ENCODE measurements at regions not wholly inside any gene's neighbourhood (a gene's known extent, or its start where the extent isn't known, plus 50 kb on each side); places are given as distances from the start of the nearest gene placed in this dataset.
"Not testable (repeated sequence)": the region's sequence is repeated elsewhere in the genome, so short reads cannot be mapped to it uniquely, and the experiment has no call there.

DNA sequence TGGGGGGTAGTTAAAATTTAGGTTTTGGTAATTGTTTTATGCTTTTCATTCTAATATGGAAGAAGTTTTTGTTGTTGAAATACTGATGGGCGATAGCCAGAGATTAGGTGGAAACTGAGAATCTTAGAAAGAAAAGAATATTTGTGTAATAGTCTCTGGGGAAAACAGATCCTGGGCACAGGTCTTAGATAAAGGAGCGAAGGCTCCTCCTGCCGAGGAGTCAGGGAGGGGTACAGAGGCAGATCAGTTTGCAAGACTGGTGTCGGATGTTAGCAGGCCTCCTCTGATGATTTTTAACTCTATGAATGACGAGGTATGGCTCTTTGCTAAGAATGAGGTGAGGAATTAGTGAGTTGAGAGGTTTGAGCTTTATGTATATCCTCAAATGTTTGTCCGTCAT is 339.7 kb downstream of the HGF start:
- no peak for DNase-seq

DNA sequence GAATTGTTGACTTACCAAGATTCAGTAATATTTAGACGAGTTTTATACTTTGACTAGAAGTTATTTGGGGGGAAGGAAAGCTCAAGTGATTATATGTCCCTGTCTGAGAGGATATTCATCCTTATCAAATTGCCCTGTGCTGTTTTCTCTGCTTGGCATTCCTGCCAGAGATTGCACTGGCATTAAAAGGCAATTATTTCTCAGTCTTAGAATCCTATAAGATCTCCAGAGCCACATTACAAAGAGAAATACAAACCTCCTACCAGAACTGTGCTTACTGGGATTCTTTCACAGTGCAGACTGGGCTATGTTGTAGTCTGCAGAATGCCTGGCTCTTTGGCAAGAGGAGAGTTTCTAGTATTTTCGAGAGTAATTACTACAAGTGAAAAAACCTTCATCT is 342.4 kb downstream of the HGF start:
- no peak for DNase-seq

GRCh38 chr7:81420526-81421226 is 349.2 kb downstream of the HGF start:
- no peak for DNase-seq

- DNase-seq, result no peak
Observed at GRCh38 chr7:81419731-81420130, 350.1 kb downstream of the HGF start.

GRCh38 chr7:81416659-81417058 is 353.2 kb downstream of the HGF start:
- DNase-seq, result no peak

DNA sequence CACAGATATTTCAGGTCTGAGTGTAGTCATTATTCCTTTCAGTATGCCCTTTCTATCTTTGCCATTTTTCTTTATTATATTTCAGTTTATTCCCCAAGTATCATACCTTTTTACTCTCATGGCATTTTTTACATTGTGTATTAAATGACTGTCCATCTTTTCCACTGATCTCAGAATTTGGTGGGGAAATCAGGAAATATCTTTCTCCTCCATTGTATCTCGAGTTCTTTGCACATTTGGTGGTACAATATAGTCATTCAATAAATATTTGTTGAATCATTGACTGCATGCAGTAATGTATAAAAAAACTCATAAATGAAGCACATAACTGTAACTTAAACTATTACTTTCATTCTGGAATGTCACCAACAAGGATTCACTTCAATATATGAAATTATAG is 354.7 kb downstream of the HGF start:
- no peak for DNase-seq

DNA sequence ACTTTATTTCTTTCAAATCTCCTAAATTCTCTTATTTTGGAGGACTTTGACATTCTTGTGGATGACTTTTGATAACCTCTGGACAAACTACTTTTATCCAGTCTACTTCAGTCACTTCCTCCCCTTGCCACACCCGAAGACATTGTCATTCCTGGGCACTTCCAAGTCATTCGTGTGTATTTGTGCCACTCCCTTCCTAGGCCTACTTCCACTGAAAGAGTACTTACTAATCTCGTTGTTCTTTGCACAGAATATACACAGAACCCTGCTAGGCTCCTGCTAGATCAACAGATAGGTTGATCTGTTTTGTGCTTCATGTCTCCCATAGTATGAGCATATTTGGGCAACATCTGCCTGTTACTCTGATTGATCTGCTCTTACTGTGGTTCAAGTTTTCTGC is 355.4 kb downstream of the HGF start:
- no peak for DNase-seq

DNA sequence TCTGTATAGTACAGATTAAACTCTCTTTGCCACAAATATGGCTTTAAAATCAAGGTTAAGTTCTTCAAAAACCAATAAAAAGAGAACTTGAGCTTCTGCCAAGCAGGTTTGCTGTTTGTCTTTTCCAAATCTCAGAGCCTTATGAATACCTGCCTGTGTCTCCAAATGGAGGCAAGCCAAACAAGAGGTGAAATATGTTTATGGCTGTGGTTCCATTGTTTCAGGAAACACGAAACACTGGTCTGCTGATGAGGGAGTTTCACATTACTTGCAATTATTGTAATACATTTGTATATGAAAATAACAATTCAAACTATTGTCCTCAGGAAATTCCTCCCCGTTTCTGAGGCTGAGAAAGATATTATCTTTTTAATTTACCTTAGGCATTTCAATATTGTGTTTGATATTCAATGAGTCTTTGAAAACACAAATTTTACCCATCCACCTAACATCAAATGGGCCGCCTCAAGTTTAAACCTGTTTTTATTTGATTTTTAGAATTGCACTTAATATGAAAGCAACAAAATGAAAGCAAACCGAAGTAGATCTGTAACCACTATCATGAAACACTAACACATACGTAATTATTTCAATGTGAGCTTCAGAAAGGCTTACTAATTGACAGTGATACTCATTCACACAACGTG is 359.3 kb downstream of the HGF start:
- DNase-seq, result no peak

DNA sequence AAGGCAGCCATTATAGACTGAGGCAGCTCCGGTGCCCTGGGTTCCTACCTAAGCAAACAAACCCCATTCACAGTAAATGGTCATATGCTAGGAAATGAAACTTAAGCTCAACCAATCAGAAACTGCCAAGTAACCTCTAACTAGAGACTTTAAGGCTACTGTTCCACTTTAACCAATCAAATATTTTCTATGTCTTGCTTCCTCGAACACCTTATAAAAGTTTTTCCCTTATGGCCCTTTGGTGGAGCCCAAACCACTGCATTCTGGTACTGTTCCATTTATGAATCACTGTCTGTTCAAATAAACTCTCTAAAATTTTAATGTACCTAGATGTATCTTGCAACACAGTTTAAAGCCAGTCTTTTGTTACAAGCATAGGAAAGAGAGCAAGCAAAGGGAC is 361.1 kb downstream of the HGF start:
- DNase-seq, result no peak

- DNase-seq, result no peak
Observed at GRCh38 chr7:81407094-81407493, 362.8 kb downstream of the HGF start.

DNA sequence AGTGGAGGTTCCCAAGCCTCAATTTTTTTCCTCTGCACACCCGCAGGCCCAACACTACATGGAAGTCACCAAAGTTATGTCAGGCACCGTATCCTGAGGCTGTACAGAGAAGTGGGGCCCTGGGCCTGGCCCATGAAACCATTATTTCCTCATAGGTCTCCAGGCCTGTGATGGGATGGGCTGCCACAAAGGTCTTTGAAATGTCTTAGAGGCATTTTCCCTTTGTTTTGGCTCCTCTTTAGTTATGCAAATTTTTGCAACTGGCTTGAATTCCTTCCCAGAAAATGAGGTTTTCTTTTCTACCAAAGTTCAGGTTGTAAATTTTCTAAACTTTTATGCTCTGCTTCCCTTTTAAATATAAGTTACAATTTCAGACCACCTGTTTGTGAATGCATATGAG is 365.2 kb downstream of the HGF start:
- no peak for DNase-seq

GRCh38 chr7:81402227-81402626 is 367.6 kb downstream of the HGF start:
- no peak for DNase-seq

GRCh38 chr7:81399471-81399870 is 370.4 kb downstream of the HGF start:
- DNase-seq, result no peak

GRCh38 chr7:81394029-81394428 is 375.8 kb downstream of the HGF start:
- no peak for DNase-seq

DNA sequence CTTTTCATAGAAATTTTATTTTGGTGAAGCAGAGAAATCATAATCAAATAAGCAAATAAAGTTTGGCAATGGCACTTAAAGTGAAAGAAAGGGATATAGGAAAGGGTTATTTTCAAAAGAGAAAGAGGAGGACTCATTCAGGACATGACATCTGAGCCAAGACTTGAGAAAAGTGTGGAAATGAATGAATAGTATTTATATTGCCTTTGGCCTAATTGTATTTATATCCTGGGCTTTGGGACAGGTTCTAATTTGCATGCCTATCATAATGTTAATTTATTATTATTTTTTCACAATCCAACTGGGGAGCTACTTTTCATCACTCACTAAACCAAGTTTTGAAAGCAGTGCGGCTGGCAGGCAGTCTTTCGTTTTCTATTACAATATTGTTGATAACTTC is 376.8 kb downstream of the HGF start:
- DNase-seq, result no peak

DNA sequence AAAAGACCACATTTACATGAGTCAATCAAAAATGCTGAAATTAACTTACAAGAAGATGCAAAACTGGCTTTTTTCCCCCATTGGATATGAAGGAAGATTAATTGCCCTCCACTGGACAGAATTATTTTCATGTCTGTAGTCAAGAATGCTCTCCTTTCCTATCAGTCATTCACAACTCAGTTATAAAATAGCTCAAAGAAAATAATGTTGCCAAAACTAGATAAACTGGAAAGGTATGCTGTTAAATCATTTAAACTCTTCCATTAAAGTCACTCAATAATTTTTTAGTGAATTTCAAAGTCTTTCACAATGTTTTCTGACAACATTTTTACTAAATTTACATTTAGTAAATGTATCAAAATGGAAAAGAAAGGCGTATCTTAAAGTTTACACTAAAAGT is 384.5 kb downstream of the HGF start:
- DNase-seq, result no peak

- DNase-seq, result no peak
Observed at GRCh38 chr7:81383846-81384245, 386.0 kb downstream of the HGF start.

GRCh38 chr7:81374641-81375040 is 395.2 kb downstream of the HGF start:
- not testable (repeated sequence) for DNase-seq

GRCh38 chr7:81370822-81371221 is 399.0 kb downstream of the HGF start:
- DNase-seq, result no peak

DNA sequence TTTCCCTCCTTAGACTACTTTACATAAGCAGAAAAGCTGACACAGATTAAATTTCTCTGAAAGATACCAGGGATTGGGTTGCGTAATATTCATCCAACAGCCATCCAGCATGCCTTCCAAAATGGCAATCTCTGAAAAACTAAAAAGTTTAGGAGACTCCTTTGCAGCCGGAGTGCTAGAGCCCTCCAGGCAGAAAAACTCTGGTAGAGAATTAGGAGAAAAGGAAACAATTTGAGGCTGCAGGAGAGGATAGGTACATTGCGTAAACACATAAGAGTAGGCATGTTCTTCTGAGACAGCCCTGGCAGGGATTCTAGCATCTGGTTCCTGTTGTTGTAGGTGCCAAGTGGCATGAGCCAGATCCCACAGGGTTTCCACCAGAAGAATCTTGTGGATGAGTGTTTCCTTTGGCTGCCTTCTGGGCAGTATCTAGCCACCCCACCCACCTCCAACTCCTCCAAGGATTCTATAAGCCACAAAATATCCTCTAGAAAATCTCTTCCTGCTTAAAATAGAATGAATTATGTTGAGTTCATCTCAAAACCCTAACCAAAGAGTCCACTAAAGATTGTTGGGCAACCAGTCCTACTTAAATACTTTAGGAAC is 402.4 kb downstream of the HGF start:
- no peak for DNase-seq

DNA sequence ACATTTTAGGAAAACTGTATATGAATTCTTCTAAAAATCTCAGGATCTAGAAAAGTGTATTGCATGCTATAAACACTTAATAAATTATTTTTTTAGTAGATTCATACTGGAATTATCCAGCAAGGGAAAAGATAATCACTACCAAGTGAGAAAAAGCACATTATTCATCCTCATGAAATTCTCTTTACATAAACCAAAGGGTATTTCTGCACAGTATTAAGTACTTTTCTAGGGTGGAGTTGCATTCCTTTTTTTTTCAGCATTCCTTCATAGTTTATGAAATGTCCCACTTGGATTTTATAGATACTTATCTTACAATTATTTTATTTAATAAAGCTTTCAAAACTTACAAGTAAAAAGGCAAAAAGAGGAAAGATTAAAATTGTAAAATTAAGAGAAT is 403.3 kb downstream of the HGF start:
- DNase-seq, result no peak

DNA sequence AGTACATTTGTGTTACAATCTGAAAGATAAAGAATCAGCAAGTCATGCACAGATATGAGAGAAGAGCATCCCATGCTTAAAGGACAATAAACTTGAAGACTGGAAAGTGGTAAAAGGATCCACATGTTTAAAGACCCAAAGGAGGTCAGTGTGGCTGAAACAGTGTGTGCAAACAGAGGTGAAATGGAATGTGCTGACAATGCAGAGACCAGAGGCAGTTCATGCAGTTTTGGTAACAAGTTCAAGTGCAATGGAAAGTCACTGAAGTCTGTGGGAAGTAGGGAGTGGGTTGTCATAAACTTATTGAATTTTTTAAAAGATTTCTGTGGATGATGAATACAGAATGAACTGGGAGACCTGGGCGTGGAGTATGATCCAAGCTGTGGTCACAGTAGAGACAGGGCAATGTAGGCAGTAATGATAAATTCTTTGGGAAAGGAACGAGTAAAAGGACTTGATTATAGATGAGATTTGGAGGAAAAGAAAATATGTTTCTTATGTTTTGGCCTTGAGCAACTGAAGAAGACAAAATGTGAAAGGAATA is 408.0 kb downstream of the HGF start:
- no peak for DNase-seq

GRCh38 chr7:81355911-81356310 is 413.9 kb downstream of the HGF start:
- no peak for DNase-seq

DNA sequence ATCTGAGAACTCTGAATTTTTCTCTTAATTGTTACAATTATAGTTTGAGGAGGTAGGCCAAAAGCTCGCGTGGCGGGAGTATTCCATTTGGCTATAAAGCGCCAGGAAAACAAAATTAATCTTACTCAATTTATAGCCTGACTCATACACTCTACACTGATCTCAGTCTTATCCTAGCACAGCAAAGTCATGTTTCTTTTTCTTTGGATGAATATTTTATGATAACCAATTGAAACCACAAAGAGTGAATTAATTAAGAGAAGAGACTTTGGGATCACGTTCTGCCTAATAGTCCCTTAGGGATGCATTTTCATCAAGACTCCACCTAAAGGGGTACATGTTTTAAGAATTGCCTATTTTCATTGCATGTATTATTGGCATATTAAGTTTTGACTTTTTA is 420.8 kb downstream of the HGF start:
- DNase-seq, result no peak
